ENCODE measurements at regions not wholly inside any gene's neighbourhood (a gene's known extent, or its start where the extent isn't known, plus 50 kb on each side); places are given as distances from the start of the nearest gene placed in this dataset.

GRCh38 chr2:106734165-106734564 lies 151.8 kb downstream of the ST6GAL2 start:
- no peak for TF ChIP-seq CTCF (conservative IDR thresholded peaks at IDR 0.05)
- Mint-ChIP-seq H3K36me3 (no peaks in the 10 kb centered on the region), H3K4me1 (ENCODE audit: unreplicated experiment) (peaks cover 16% of the 10 kb centered on the region), H3K4me3 (no peak overlapping the region), H3K27me3 (peaks cover 14% of the 10 kb centered on the region), H3K9me3 (peaks cover 6% of the 10 kb centered on the region), H3K27ac (no peak overlapping the region)
- no peak for DNase-seq (ENCODE audit: extremely low spot score, unreplicated experiment)

GRCh38 chr2:106735807-106736206 lies 150.2 kb downstream of the ST6GAL2 start:
- no peak overlapping the region for H3K4me3 Mint-ChIP-seq
- H3K36me3 Mint-ChIP-seq = no peaks in the 10 kb centered on the region
- DNase-seq (ENCODE audit: extremely low spot score, unreplicated experiment) = no peak
- H3K27ac Mint-ChIP-seq = no peak overlapping the region
- peaks cover 11% of the 10 kb centered on the region for H3K27me3 Mint-ChIP-seq
- peaks cover 6% of the 10 kb centered on the region for H3K9me3 Mint-ChIP-seq
- no peak for TF ChIP-seq CTCF (conservative IDR thresholded peaks at IDR 0.05)
- peaks cover 16% of the 10 kb centered on the region for H3K4me1 Mint-ChIP-seq (ENCODE audit: unreplicated experiment)

- H3K4me3 Mint-ChIP-seq = no peak overlapping the region
- H3K9me3 Mint-ChIP-seq = peaks cover 6% of the 10 kb centered on the region
- no peak overlapping the region for H3K27ac Mint-ChIP-seq
- no peaks in the 10 kb centered on the region for H3K36me3 Mint-ChIP-seq
- H3K4me1 Mint-ChIP-seq (ENCODE audit: unreplicated experiment) = peaks cover 16% of the 10 kb centered on the region
- TF ChIP-seq CTCF (conservative IDR thresholded peaks at IDR 0.05) = no peak
- H3K27me3 Mint-ChIP-seq = peaks cover 11% of the 10 kb centered on the region
- no peak for DNase-seq (ENCODE audit: extremely low spot score, unreplicated experiment)
Measured at GRCh38 chr2:106736221-106736620, 149.7 kb downstream of the ST6GAL2 start.

GRCh38 chr2:106745468-106745867 lies 140.5 kb downstream of the ST6GAL2 start:
- DNase-seq (ENCODE audit: extremely low spot score, unreplicated experiment) = no peak
- Mint-ChIP-seq H3K4me1 (ENCODE audit: unreplicated experiment) (peaks cover 4% of the 10 kb centered on the region), H3K27me3 (no peaks in the 10 kb centered on the region), H3K9me3 (no peaks in the 10 kb centered on the region), H3K27ac (no peak overlapping the region), H3K4me3 (no peak overlapping the region), H3K36me3 (no peaks in the 10 kb centered on the region)
- TF ChIP-seq CTCF (conservative IDR thresholded peaks at IDR 0.05) = no peak

GRCh38 chr2:106749823-106750222 lies 136.1 kb downstream of the ST6GAL2 start:
- peaks cover 4% of the 10 kb centered on the region for H3K4me1 Mint-ChIP-seq (ENCODE audit: unreplicated experiment)
- DNase-seq (ENCODE audit: extremely low spot score, unreplicated experiment) = no peak
- H3K36me3 Mint-ChIP-seq = no peaks in the 10 kb centered on the region
- H3K27ac Mint-ChIP-seq = no peak overlapping the region
- H3K27me3 Mint-ChIP-seq = no peaks in the 10 kb centered on the region
- no peak for TF ChIP-seq CTCF (conservative IDR thresholded peaks at IDR 0.05)
- H3K9me3 Mint-ChIP-seq = no peaks in the 10 kb centered on the region
- no peak overlapping the region for H3K4me3 Mint-ChIP-seq
